ENCODE measurements at regions not wholly inside any gene's neighbourhood (a gene's known extent, or its start where the extent isn't known, plus 50 kb on each side); places are given as distances from the start of the nearest gene placed in this dataset.
"Not testable (repeated sequence)": the region's sequence is repeated elsewhere in the genome, so short reads cannot be mapped to it uniquely, and the experiment has no call there.

- Histone ChIP-seq H3K36me3 (ENCODE audit: control insufficient read depth, insufficient read depth, low read length) (no peaks in the 10 kb centered on the region), H3K27me3 (ENCODE audit: control insufficient read depth, insufficient read depth, low read length) (no peaks in the 10 kb centered on the region), H3K9ac (ENCODE audit: low read depth, low read length) (no peak overlapping the region), H3K4me3 (ENCODE audit: low read depth, low read length) (no peak overlapping the region), H3K9me3 (ENCODE audit: control insufficient read depth, insufficient read depth, low read length) (no peaks in the 10 kb centered on the region), H3K4me1 (ENCODE audit: control insufficient read depth, insufficient read depth, low read length) (no peaks in the 10 kb centered on the region)
Observed at GRCh38 chr7:118429141-118429540, 204.6 kb downstream of the ANKRD7 start.

- H3K27me3 ChIP-seq (ENCODE audit: control insufficient read depth, insufficient read depth, low read length): no peaks in the 10 kb centered on the region
- no peaks in the 10 kb centered on the region for H3K36me3 ChIP-seq (ENCODE audit: control insufficient read depth, insufficient read depth, low read length)
- H3K9ac ChIP-seq (ENCODE audit: low read depth, low read length): no peak overlapping the region
- no peak overlapping the region for H3K4me3 ChIP-seq (ENCODE audit: low read depth, low read length)
- no peaks in the 10 kb centered on the region for H3K9me3 ChIP-seq (ENCODE audit: control insufficient read depth, insufficient read depth, low read length)
- peaks cover 4% of the 10 kb centered on the region for H3K4me1 ChIP-seq (ENCODE audit: control insufficient read depth, insufficient read depth, low read length)
Observed at GRCh38 chr7:118436663-118437062, 212.2 kb downstream of the ANKRD7 start.

GRCh38 chr7:118449030-118449429, 224.5 kb downstream of the ANKRD7 start:
- H3K27me3 ChIP-seq (ENCODE audit: control insufficient read depth, insufficient read depth, low read length); H3K4me3 ChIP-seq (ENCODE audit: low read depth, low read length); H3K4me1 ChIP-seq (ENCODE audit: control insufficient read depth, insufficient read depth, low read length); H3K36me3 ChIP-seq (ENCODE audit: control insufficient read depth, insufficient read depth, low read length); H3K9ac ChIP-seq (ENCODE audit: low read depth, low read length); H3K9me3 ChIP-seq (ENCODE audit: control insufficient read depth, insufficient read depth, low read length): not testable (repeated sequence)

GRCh38 chr7:118449797-118450567, 225.5 kb downstream of the ANKRD7 start:
- H3K4me3 ChIP-seq (ENCODE audit: low read depth, low read length): no peak overlapping the region
- H3K36me3 ChIP-seq (ENCODE audit: control insufficient read depth, insufficient read depth, low read length): no peaks in the 10 kb centered on the region
- no peaks in the 10 kb centered on the region for H3K27me3 ChIP-seq (ENCODE audit: control insufficient read depth, insufficient read depth, low read length)

GRCh38 chr7:118452128-118452527, 227.6 kb downstream of the ANKRD7 start:
- Histone ChIP-seq H3K9me3 (ENCODE audit: control insufficient read depth, insufficient read depth, low read length) (no peaks in the 10 kb centered on the region), H3K4me3 (ENCODE audit: low read depth, low read length) (no peak overlapping the region), H3K4me1 (ENCODE audit: control insufficient read depth, insufficient read depth, low read length) (no peaks in the 10 kb centered on the region), H3K9ac (ENCODE audit: low read depth, low read length) (no peak overlapping the region), H3K36me3 (ENCODE audit: control insufficient read depth, insufficient read depth, low read length) (no peaks in the 10 kb centered on the region), H3K27me3 (ENCODE audit: control insufficient read depth, insufficient read depth, low read length) (no peaks in the 10 kb centered on the region)

More at GRCh38 chr7:118449797-118450567, 225.5 kb downstream of the ANKRD7 start:
- H3K9me3 ChIP-seq (ENCODE audit: control insufficient read depth, insufficient read depth, low read length): no peaks in the 10 kb centered on the region
- H3K9ac ChIP-seq (ENCODE audit: low read depth, low read length): no peak overlapping the region
- H3K4me1 ChIP-seq (ENCODE audit: control insufficient read depth, insufficient read depth, low read length): no peaks in the 10 kb centered on the region

- Histone ChIP-seq H3K9me3 (ENCODE audit: control insufficient read depth, insufficient read depth, low read length) (no peaks in the 10 kb centered on the region), H3K9ac (ENCODE audit: low read depth, low read length) (no peak overlapping the region), H3K36me3 (ENCODE audit: control insufficient read depth, insufficient read depth, low read length) (no peaks in the 10 kb centered on the region), H3K4me1 (ENCODE audit: control insufficient read depth, insufficient read depth, low read length) (no peaks in the 10 kb centered on the region), H3K27me3 (ENCODE audit: control insufficient read depth, insufficient read depth, low read length) (no peaks in the 10 kb centered on the region), H3K4me3 (ENCODE audit: low read depth, low read length) (no peak overlapping the region)
Observed at GRCh38 chr7:118467381-118467780, 242.9 kb downstream of the ANKRD7 start.

GRCh38 chr7:118472581-118472980, 248.1 kb downstream of the ANKRD7 start:
- H3K9ac ChIP-seq (ENCODE audit: low read depth, low read length): no peak overlapping the region
- H3K4me3 ChIP-seq (ENCODE audit: low read depth, low read length): no peak overlapping the region
- no peaks in the 10 kb centered on the region for H3K36me3 ChIP-seq (ENCODE audit: control insufficient read depth, insufficient read depth, low read length)
- H3K4me1 ChIP-seq (ENCODE audit: control insufficient read depth, insufficient read depth, low read length): no peaks in the 10 kb centered on the region
- H3K9me3 ChIP-seq (ENCODE audit: control insufficient read depth, insufficient read depth, low read length): no peaks in the 10 kb centered on the region
- H3K27me3 ChIP-seq (ENCODE audit: control insufficient read depth, insufficient read depth, low read length): no peaks in the 10 kb centered on the region

GRCh38 chr7:118473271-118473670, 248.8 kb downstream of the ANKRD7 start:
- Histone ChIP-seq H3K9ac (ENCODE audit: low read depth, low read length) (no peak overlapping the region), H3K9me3 (ENCODE audit: control insufficient read depth, insufficient read depth, low read length) (no peaks in the 10 kb centered on the region), H3K27me3 (ENCODE audit: control insufficient read depth, insufficient read depth, low read length) (no peaks in the 10 kb centered on the region), H3K4me1 (ENCODE audit: control insufficient read depth, insufficient read depth, low read length) (no peaks in the 10 kb centered on the region), H3K4me3 (ENCODE audit: low read depth, low read length) (no peak overlapping the region), H3K36me3 (ENCODE audit: control insufficient read depth, insufficient read depth, low read length) (no peaks in the 10 kb centered on the region)

- Histone ChIP-seq H3K36me3 (ENCODE audit: control insufficient read depth, insufficient read depth, low read length) (no peaks in the 10 kb centered on the region), H3K4me3 (ENCODE audit: low read depth, low read length) (no peak overlapping the region), H3K9me3 (ENCODE audit: control insufficient read depth, insufficient read depth, low read length) (no peaks in the 10 kb centered on the region), H3K27me3 (ENCODE audit: control insufficient read depth, insufficient read depth, low read length) (no peaks in the 10 kb centered on the region), H3K9ac (ENCODE audit: low read depth, low read length) (no peak overlapping the region), H3K4me1 (ENCODE audit: control insufficient read depth, insufficient read depth, low read length) (no peaks in the 10 kb centered on the region)
Observed at GRCh38 chr7:118476036-118476435, 251.5 kb downstream of the ANKRD7 start.

GRCh38 chr7:118477036-118477435, 252.5 kb downstream of the ANKRD7 start:
- Histone ChIP-seq H3K4me1 (ENCODE audit: control insufficient read depth, insufficient read depth, low read length) (no peaks in the 10 kb centered on the region), H3K9me3 (ENCODE audit: control insufficient read depth, insufficient read depth, low read length) (no peaks in the 10 kb centered on the region), H3K36me3 (ENCODE audit: control insufficient read depth, insufficient read depth, low read length) (no peaks in the 10 kb centered on the region), H3K9ac (ENCODE audit: low read depth, low read length) (no peak overlapping the region), H3K27me3 (ENCODE audit: control insufficient read depth, insufficient read depth, low read length) (no peaks in the 10 kb centered on the region), H3K4me3 (ENCODE audit: low read depth, low read length) (no peak overlapping the region)

- H3K9ac ChIP-seq (ENCODE audit: low read depth, low read length): no peak overlapping the region
- no peak overlapping the region for H3K4me3 ChIP-seq (ENCODE audit: low read depth, low read length)
- no peaks in the 10 kb centered on the region for H3K36me3 ChIP-seq (ENCODE audit: control insufficient read depth, insufficient read depth, low read length)
- H3K27me3 ChIP-seq (ENCODE audit: control insufficient read depth, insufficient read depth, low read length): no peaks in the 10 kb centered on the region
- H3K9me3 ChIP-seq (ENCODE audit: control insufficient read depth, insufficient read depth, low read length): no peaks in the 10 kb centered on the region
- H3K4me1 ChIP-seq (ENCODE audit: control insufficient read depth, insufficient read depth, low read length): no peaks in the 10 kb centered on the region
Observed at GRCh38 chr7:118478236-118478635, 253.7 kb downstream of the ANKRD7 start.

- H3K9me3 ChIP-seq (ENCODE audit: control insufficient read depth, insufficient read depth, low read length): no peaks in the 10 kb centered on the region
- H3K4me3 ChIP-seq (ENCODE audit: low read depth, low read length): no peak overlapping the region
- no peaks in the 10 kb centered on the region for H3K27me3 ChIP-seq (ENCODE audit: control insufficient read depth, insufficient read depth, low read length)
- no peaks in the 10 kb centered on the region for H3K4me1 ChIP-seq (ENCODE audit: control insufficient read depth, insufficient read depth, low read length)
- no peaks in the 10 kb centered on the region for H3K36me3 ChIP-seq (ENCODE audit: control insufficient read depth, insufficient read depth, low read length)
- H3K9ac ChIP-seq (ENCODE audit: low read depth, low read length): no peak overlapping the region
Observed at GRCh38 chr7:118478931-118479330, 254.4 kb downstream of the ANKRD7 start.
